Smooth muscle cell (in vitro differentiated cells): ENCODE measurements at regions not wholly inside any gene's neighbourhood (a gene's known extent, or its start where the extent isn't known, plus 50 kb on each side); places are given as distances from the start of the nearest gene placed in this dataset.
A peak's percentile ranks its signal among the peaks of the same experiment; 100 is the strongest.

Experiments used
- DNase-seq: peaks from one replicate; lab custom pipeline; 2025; ENCODE audit not compliant: unreplicated experiment; lab: John Stamatoyannopoulos, UW
- H2AFZ ChIP-seq: fragments of 200-600 bp; sonication (generic); 2 replicates; pipeline ENCODE4 v1.6.0; 2016; ENCODE audit warnings: antibody characterized with exemption, low read depth, mild to moderate bottlenecking
- H3F3A ChIP-seq: fragments of 200-600 bp; sonication (generic); 2 replicates; pipeline ENCODE4 v1.6.0; 2017; ENCODE audit warnings: antibody characterized with exemption, low read depth
- H3K27ac ChIP-seq: fragments of 200-600 bp; sonication (generic); 2 replicates; pipeline ENCODE4 v1.5.1; 2016; ENCODE audit warnings: low read depth, mild to moderate bottlenecking
- H3K27me3 ChIP-seq: fragments of 200-600 bp; sonication (generic); 2 replicates; pipeline ENCODE4 v1.6.1; 2016; ENCODE audit warnings: low read depth, mild to moderate bottlenecking
- H3K36me3 ChIP-seq: fragments of 200-600 bp; sonication (generic); 2 replicates; pipeline ENCODE4 v1.5.1; 2016; ENCODE audit warnings: low read depth
- H3K4me1 ChIP-seq: fragments of 200-600 bp; sonication (generic); 2 replicates; pipeline ENCODE4 v1.5.1; 2016; ENCODE audit warnings: low read depth
- H3K4me2 ChIP-seq: fragments of 200-600 bp; sonication (generic); 2 replicates; pipeline ENCODE4 v1.6.0; 2016; ENCODE audit warnings: mild to moderate bottlenecking
- H3K4me3 ChIP-seq: fragments of 200-600 bp; sonication (generic); 2 replicates; pipeline ENCODE4 v1.5.1; 2016; ENCODE audit warnings: mild to moderate bottlenecking
- H3K79me2 ChIP-seq: fragments of 200-600 bp; sonication (generic); 2 replicates; pipeline ENCODE4 v1.6.0; 2016; ENCODE audit warnings: low read depth, mild to moderate bottlenecking
- H3K9ac ChIP-seq: fragments of 200-600 bp; sonication (generic); 2 replicates; pipeline ENCODE4 v1.6.0; 2016; ENCODE audit warnings: low read depth
- H3K9me3 ChIP-seq: fragments of 200-600 bp; sonication (generic); replicated peaks from 2 replicates; pipeline ENCODE4 v1.5.1; 2016; ENCODE audit warnings: low read depth
- H4K20me1 ChIP-seq: fragments of 200-600 bp; sonication (generic); 2 replicates; pipeline ENCODE4 v1.6.0; 2016; ENCODE audit warnings: low read depth
- WGBS: methylation state at CpG from one replicate; pipeline ENCODE4 v1.1.7; 2016; ENCODE audit warnings: low lambda C conversion rate; 5-methylcytosine and 5-hydroxymethylcytosine counted together
- TF ChIP-seq, protein P1 (sequence below): fragments of 200-600 bp; sonication (generic); IDR thresholded peaks from 2 replicates; pipeline ENCODE4 v1.5.1; 2017; ENCODE audit warnings: borderline replicate concordance, mild to moderate bottlenecking, antibody characterized with exemption; ENCODE audit not compliant: insufficient read depth, poor library complexity, severe bottlenecking

DNA sequence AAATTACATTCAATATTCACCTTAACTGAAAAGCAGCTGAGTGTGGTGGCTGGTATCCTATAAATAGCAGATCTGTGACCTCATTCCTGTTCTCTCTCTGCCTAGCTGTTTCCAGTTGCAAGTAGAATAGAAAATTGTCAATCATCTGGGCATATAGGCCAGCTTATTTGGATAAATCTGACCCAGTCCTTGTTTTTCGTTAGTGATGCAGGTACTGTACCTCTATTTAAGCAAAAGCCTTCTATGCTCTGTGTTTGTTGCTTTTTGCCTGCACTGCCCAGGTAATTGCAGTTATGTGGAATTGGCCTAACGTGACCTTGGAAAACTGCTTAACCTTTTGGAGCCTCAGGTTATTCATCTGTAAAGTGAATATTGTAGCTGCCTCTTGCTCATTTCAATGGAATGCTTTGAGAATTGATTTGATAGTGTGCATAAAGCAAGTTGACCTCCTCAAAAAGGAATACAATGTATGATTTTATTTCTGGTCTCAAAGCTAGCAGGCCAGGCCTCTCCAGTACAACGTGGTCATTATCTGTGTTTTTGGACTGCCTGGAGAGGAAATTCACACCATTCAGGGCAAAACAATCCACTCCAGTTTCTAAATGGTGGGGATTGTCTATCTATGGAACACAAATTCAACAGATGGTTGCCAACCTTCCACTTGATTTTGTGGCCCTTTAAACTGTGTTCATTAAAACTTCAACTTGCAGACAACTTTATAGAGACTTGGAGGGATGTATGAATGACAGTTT lies 508.7 kb upstream of the CITED2 start:
- H3K4me1 ChIP-seq, result peaks cover 53% of the 10 kb centered on the region
- no peaks in the 10 kb centered on the region for H3K79me2 ChIP-seq
- WGBS, result 51% methylated on average over 3 of the region's 3 CpGs
- no peaks in the 10 kb centered on the region for H4K20me1 ChIP-seq
- TF ChIP-seq, protein P1, sequence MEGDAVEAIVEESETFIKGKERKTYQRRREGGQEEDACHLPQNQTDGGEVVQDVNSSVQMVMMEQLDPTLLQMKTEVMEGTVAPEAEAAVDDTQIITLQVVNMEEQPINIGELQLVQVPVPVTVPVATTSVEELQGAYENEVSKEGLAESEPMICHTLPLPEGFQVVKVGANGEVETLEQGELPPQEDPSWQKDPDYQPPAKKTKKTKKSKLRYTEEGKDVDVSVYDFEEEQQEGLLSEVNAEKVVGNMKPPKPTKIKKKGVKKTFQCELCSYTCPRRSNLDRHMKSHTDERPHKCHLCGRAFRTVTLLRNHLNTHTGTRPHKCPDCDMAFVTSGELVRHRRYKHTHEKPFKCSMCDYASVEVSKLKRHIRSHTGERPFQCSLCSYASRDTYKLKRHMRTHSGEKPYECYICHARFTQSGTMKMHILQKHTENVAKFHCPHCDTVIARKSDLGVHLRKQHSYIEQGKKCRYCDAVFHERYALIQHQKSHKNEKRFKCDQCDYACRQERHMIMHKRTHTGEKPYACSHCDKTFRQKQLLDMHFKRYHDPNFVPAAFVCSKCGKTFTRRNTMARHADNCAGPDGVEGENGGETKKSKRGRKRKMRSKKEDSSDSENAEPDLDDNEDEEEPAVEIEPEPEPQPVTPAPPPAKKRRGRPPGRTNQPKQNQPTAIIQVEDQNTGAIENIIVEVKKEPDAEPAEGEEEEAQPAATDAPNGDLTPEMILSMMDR, result no peak
- H3K27ac ChIP-seq, result peak overlapping the region; percentile 40
- no peaks in the 10 kb centered on the region for H3K27me3 ChIP-seq
- H3K4me2 ChIP-seq, result peak overlapping the region; percentile 64
- H3K4me3 ChIP-seq, result no peak overlapping the region
- peak overlapping the region; percentile 75 for H2AFZ ChIP-seq
- H3K9me3 ChIP-seq, result no peaks in the 10 kb centered on the region
- no peaks in the 10 kb centered on the region for H3K36me3 ChIP-seq
- H3K9ac ChIP-seq, result peak overlapping the region; percentile 3
- H3F3A ChIP-seq, result peaks cover 9% of the 10 kb centered on the region
- no peak for DNase-seq

DNA sequence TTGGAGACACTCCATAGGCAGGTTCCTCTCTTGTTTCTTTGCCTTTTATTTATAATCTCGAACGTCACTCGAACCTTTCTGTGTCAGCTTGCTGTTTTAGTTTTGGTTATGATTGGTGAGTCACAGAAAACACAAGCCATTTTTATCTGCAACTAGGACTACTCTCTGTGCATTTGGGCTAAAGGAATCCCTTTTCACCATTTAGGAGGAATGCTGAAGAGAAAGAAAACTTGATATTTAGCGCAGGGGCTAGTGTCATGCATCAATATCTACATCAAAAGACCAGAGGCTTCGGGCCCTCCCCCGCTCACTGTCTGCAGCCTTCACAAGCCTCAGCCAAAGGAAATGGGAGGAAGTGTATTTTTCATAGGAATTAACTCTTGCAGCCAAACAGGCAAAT lies 507.8 kb upstream of the CITED2 start:
- H3K4me1 ChIP-seq, result peaks cover 44% of the 10 kb centered on the region
- TF ChIP-seq, protein P1, result no peak
- H3K27ac ChIP-seq, result peak overlapping the region; percentile 40
- H3K79me2 ChIP-seq, result no peaks in the 10 kb centered on the region
- peak overlapping the region; percentile 64 for H3K4me2 ChIP-seq
- no peak overlapping the region for H3K4me3 ChIP-seq
- H3K9ac ChIP-seq, result no peak overlapping the region
- no peaks in the 10 kb centered on the region for H3K36me3 ChIP-seq
- H2AFZ ChIP-seq, result peak overlapping the region; percentile 22
- H3F3A ChIP-seq, result peaks cover 9% of the 10 kb centered on the region
- 42% methylated on average over 6 of the region's 6 CpGs for WGBS
- DNase-seq, result no peak
- H3K27me3 ChIP-seq, result no peaks in the 10 kb centered on the region
- H3K9me3 ChIP-seq, result no peaks in the 10 kb centered on the region
- no peaks in the 10 kb centered on the region for H4K20me1 ChIP-seq

DNA sequence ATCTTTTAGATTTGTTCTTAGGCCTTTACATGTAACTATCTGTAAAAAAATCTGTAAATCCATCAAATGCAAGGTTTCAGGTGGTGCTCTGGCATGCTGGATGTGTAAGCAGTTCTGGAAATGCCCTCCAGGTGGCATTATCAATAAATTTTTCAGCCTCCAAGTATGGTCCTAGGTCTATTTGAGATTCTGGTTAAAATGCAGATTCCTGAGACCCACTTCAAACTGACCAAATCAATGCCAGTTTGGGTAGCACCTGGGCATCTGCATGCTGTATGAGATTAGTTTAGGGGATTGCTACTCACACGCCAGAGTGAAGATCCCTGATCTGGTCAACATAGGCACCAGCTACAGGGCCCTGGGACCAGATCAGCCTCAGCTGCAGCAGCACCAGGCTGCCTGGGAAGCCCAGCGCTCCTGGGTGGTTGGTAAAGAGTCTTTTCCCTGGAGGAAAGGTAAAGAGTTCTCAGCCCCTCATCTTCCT lies 507.3 kb upstream of the CITED2 start:
- TF ChIP-seq, protein P1, result peak; percentile 46
- Histone ChIP-seq H3K27me3 (no peaks in the 10 kb centered on the region), H4K20me1 (no peaks in the 10 kb centered on the region), H3K4me2 (peak overlapping the region; percentile 64), H2AFZ (peak overlapping the region; percentile 22), H3K27ac (peak overlapping the region; percentile 40), H3K9ac (no peak overlapping the region), H3K79me2 (no peaks in the 10 kb centered on the region), H3K9me3 (no peaks in the 10 kb centered on the region), H3F3A (peaks cover 9% of the 10 kb centered on the region), H3K4me1 (peaks cover 40% of the 10 kb centered on the region), H3K4me3 (no peak overlapping the region), H3K36me3 (no peaks in the 10 kb centered on the region)
- WGBS, result 61% methylated on average over 2 of the region's 2 CpGs
- no peak for DNase-seq

DNA sequence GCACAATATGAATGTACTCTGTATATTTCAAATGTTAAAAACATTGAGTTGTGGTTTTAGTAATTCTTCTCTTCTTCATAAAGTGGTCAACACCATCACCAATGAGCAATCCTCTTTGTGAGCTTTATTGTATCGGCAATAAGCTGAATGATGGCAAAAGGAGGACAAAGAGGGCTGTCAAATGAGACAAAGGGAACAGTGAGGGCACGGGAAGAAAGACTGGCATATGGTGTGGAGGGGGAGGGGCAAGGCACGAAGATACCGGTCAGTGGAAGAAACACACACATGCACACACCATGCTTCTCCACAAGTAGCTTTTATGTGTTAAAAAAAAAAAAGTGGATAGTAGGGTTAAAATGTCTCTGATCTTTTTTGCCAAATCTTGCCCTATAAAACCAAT lies 506.8 kb upstream of the CITED2 start:
- peaks cover 38% of the 10 kb centered on the region for H3K4me1 ChIP-seq
- H3K4me3 ChIP-seq, result no peak overlapping the region
- no peak for DNase-seq
- no peaks in the 10 kb centered on the region for H3K9me3 ChIP-seq
- H4K20me1 ChIP-seq, result no peaks in the 10 kb centered on the region
- no peaks in the 10 kb centered on the region for H3K27me3 ChIP-seq
- peaks cover 9% of the 10 kb centered on the region for H3F3A ChIP-seq
- H3K36me3 ChIP-seq, result no peaks in the 10 kb centered on the region
- no peak overlapping the region for H2AFZ ChIP-seq
- no peak overlapping the region for H3K27ac ChIP-seq
- H3K4me2 ChIP-seq, result no peak overlapping the region
- no peak overlapping the region for H3K9ac ChIP-seq
- TF ChIP-seq, protein P1, result no peak
- WGBS, result 81% methylated on average over 4 of the region's 4 CpGs
- no peaks in the 10 kb centered on the region for H3K79me2 ChIP-seq
